Gastroesophageal sphincter (tissue), 4 donors: ENCODE measurements at regions not wholly inside any gene's neighbourhood (a gene's known extent, or its start where the extent isn't known, plus 50 kb on each side); places are given as distances from the start of the nearest gene placed in this dataset.

Source experiments
- ATAC-seq: fragments of 150-250 bp; one replicate; pipeline ENCODE4 v1.9.1; 2016; ENCODE audit warnings: mild to moderate bottlenecking, moderate library complexity
- H3K27ac ChIP-seq, 4 donors: fragments of 200-600 bp; sonication (generic) in 3 of 4; 1 replicate in 3 of 4; 2 replicates in 1 of 4; pipeline ENCODE4 v1.5.1; 2016 to 2019
- H3K27me3 ChIP-seq: fragments of 200-600 bp; sonication (generic); one replicate; pipeline ENCODE4 v1.5.1; 2019
- H3K36me3 ChIP-seq, 2 donors: fragments of 200-600 bp; sonication (generic); one replicate each; pipeline ENCODE4 v1.5.1; 2019; ENCODE audit warnings: control low read depth in 1 of 2
- H3K4me1 ChIP-seq, 3 donors: fragments of 200-600 bp; sonication (generic); 1 replicate in 2 of 3; 2 replicates in 1 of 3; pipeline ENCODE4 v1.5.1; 2016 to 2019; ENCODE audit warnings: control low read depth in 2 of 3
- H3K4me3 ChIP-seq, 2 donors: fragments of 200-600 bp; sonication (generic); one replicate each; pipeline ENCODE4 v1.5.1; 2019; ENCODE audit warnings: mild to moderate bottlenecking in 1 of 2, moderate library complexity in 1 of 2
- H3K9me3 ChIP-seq, 3 donors: fragments of 200-600 bp; sonication (generic); one replicate each; pipeline ENCODE4 v1.5.1; 2017 to 2019; ENCODE audit warnings: control low read depth in 2 of 3
- CTCF ChIP-seq, 4 experiments: fragments of 200-600 bp in 2 of 4; fragments of 450-650 bp in 2 of 4; sonication (generic) in 1 of 4; IDR thresholded peaks; one replicate each; pipeline ENCODE4 v1.5.1; 2017 to 2019; ENCODE audit warnings: antibody characterized with exemption in 4 of 4, mild to moderate bottlenecking in 2 of 4, moderate library complexity in 2 of 4
- EP300 ChIP-seq: sonication (generic); formaldehyde crosslinking; IDR thresholded peaks from one replicate; pipeline ENCODE4 v1.6.1; 2017; ENCODE audit warnings: antibody characterized with exemption, mild to moderate bottlenecking
- POLR2A ChIP-seq, 2 donors: fragments of 450-650 bp; IDR thresholded peaks; one replicate each; pipeline ENCODE4 v1.6.1; 2017; ENCODE audit warnings: antibody characterized with exemption in 2 of 2, mild to moderate bottlenecking in 2 of 2, moderate library complexity in 1 of 2
- POLR2AphosphoS5 ChIP-seq: sonication (generic); formaldehyde crosslinking; IDR thresholded peaks from one replicate; pipeline ENCODE4 v1.6.1; 2017; ENCODE audit warnings: antibody characterized with exemption
- WGBS, 2 donors: methylation state at CpG; one replicate each; pipeline ENCODE4 v1.1.5; 2018; ENCODE audit warnings: low coverage in 1 of 2; 5-methylcytosine and 5-hydroxymethylcytosine counted together

- ATAC-seq = no peak
- 65 to 71% methylated on average over 2 of the region's 2 CpGs for WGBS, 2 donors
Observed at GRCh38 chr18:26696786-26697185, 148.4 kb upstream of the KCTD1 start.

DNA sequence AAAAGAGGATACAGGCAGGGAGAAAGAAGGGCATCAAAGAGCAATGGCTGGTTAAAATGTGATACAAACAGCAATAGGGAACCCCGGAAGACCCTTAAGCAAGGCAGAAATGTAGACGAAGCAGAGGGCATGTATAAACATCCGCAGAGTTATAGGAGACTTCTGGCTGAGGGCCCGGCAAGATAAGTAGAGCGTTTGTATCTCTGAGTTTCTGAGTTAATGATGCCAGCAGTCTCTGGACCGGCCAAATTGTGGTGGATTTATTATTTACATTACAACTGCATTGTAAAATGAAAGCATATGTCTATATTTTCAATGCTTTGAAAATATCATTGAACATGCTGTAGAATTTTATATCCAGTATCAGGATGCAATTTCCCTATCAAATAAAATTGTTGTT lies 148.0 kb upstream of the KCTD1 start:
- 28 to 33% methylated on average over 6 of the region's 6 CpGs for WGBS, 2 donors
- TF ChIP-seq EP300 = no peak
- TF ChIP-seq POLR2A (IDR thresholded peaks at IDR 0.05) = no peak
- no peak for TF ChIP-seq CTCF (IDR thresholded peaks at IDR 0.05)
- no peak for TF ChIP-seq POLR2AphosphoS5
- H3K27me3 ChIP-seq = no peaks in the 10 kb centered on the region
- H3K9me3 ChIP-seq = peaks cover 0 to 5% (median 0%) of the 10 kb centered on the region in 3 donors
- H3K4me3 ChIP-seq = no peak overlapping the region
- no peaks in the 10 kb centered on the region for H3K4me1 ChIP-seq
- H3K27ac ChIP-seq = no peak overlapping the region
- no peak for ATAC-seq
- H3K36me3 ChIP-seq = no peaks in the 10 kb centered on the region

More at GRCh38 chr18:26696786-26697185, 148.4 kb upstream of the KCTD1 start:
- Histone ChIP-seq H3K9me3 (peaks cover 0 to 5% (median 0%) of the 10 kb centered on the region in 3 donors), H3K27me3 (peaks cover 3% of the 10 kb centered on the region), H3K4me3 (no peak overlapping the region), H3K4me1 (no peaks in the 10 kb centered on the region), H3K36me3 (no peaks in the 10 kb centered on the region), H3K27ac (no peak overlapping the region)
- no peak for TF ChIP-seq POLR2AphosphoS5
- no peak for TF ChIP-seq CTCF (IDR thresholded peaks at IDR 0.05)
- TF ChIP-seq POLR2A (IDR thresholded peaks at IDR 0.05) = no peak
- TF ChIP-seq EP300 = no peak

- no peaks in the 10 kb centered on the region for H3K4me1 ChIP-seq
- H3K9me3 ChIP-seq = peaks cover 0 to 5% (median 0%) of the 10 kb centered on the region in 3 donors
- no peaks in the 10 kb centered on the region for H3K27me3 ChIP-seq
- no peak for TF ChIP-seq CTCF (IDR thresholded peaks at IDR 0.05)
- TF ChIP-seq EP300 = no peak
- TF ChIP-seq POLR2A (IDR thresholded peaks at IDR 0.05) = no peak
- TF ChIP-seq POLR2AphosphoS5 = no peak
- no peak for ATAC-seq
- no peak overlapping the region for H3K27ac ChIP-seq
- no peaks in the 10 kb centered on the region for H3K36me3 ChIP-seq
- 15 to 30% methylated on average over 4 to 7 of the region's 7 CpGs for WGBS, 2 donors
- H3K4me3 ChIP-seq = no peak overlapping the region
Observed at GRCh38 chr18:26689226-26689879, 141.0 kb upstream of the KCTD1 start.

DNA sequence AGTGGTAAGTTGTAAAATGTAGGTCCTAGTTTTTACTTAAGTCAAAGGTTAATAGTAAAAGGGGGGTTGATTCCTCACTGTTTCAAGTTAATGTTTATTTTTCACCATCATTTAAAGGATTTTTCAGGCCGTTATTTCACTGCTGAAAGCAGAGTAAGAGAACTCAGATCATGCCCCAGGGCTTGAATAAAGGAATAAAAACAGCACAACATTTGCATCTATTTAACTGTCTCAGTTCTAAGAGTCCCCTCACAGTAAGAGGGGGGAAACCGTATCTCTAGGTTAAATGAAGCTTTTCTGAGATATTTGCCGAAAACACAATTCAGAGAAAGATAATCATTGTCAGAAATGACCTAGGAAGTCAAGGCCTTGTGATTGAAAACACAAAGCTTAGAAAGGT lies 138.2 kb upstream of the KCTD1 start:
- no peak overlapping the region for H3K27ac ChIP-seq
- TF ChIP-seq POLR2AphosphoS5 (no peak), EP300 (no peak), CTCF (IDR thresholded peaks at IDR 0.05) (no peak), POLR2A (IDR thresholded peaks at IDR 0.05) (no peak)
- H3K4me1 ChIP-seq = no peaks in the 10 kb centered on the region
- no peaks in the 10 kb centered on the region for H3K36me3 ChIP-seq
- H3K9me3 ChIP-seq = no peaks in the 10 kb centered on the region
- 60 to 67% methylated on average over 1 to 3 of the region's 3 CpGs for WGBS, 2 donors
- no peak overlapping the region for H3K4me3 ChIP-seq
- H3K27me3 ChIP-seq = no peaks in the 10 kb centered on the region
- ATAC-seq = no peak

GRCh38 chr18:26685438-26686157 lies 137.2 kb upstream of the KCTD1 start:
- no peak for ATAC-seq
- H3K27me3 ChIP-seq = no peaks in the 10 kb centered on the region
- no peaks in the 10 kb centered on the region for H3K9me3 ChIP-seq
- H3K4me1 ChIP-seq = no peaks in the 10 kb centered on the region
- no peak for TF ChIP-seq POLR2A (IDR thresholded peaks at IDR 0.05)
- no peak for TF ChIP-seq POLR2AphosphoS5
- no peak for TF ChIP-seq EP300
- no peak for TF ChIP-seq CTCF (IDR thresholded peaks at IDR 0.05)
- H3K36me3 ChIP-seq = no peaks in the 10 kb centered on the region
- WGBS, 2 donors = 38 to 77% methylated on average over 2 to 4 of the region's 5 CpGs
- no peak overlapping the region for H3K4me3 ChIP-seq
- H3K27ac ChIP-seq = no peak overlapping the region
